HG02852 (cell line): ENCODE measurements at regions not wholly inside any gene's neighbourhood (a gene's known extent, or its start where the extent isn't known, plus 50 kb on each side); places are given as distances from the start of the nearest gene placed in this dataset.
"Not testable (repeated sequence)": the region's sequence is repeated elsewhere in the genome, so short reads cannot be mapped to it uniquely, and the experiment has no call there.

Experiments
- ATAC-seq: cut with Tn5 transposase; IDR thresholded peaks from one replicate; pipeline ENCODE4 v1.9.1; 2021; ENCODE audit warnings: mild to moderate bottlenecking, moderate library complexity; ENCODE audit not compliant: unreplicated experiment

- no peak for ATAC-seq
These were observed 59.8 kb upstream of the MAGI2 start for GRCh38 chr7:79513261-79513660.

GRCh38 chr7:79512261-79512660, 58.8 kb upstream of the MAGI2 start:
- no peak for ATAC-seq

GRCh38 chr7:79511056-79511455, 57.6 kb upstream of the MAGI2 start:
- not testable (repeated sequence) for ATAC-seq

GRCh38 chr7:79507131-79507530, 53.7 kb upstream of the MAGI2 start:
- no peak for ATAC-seq

GRCh38 chr7:79506481-79506880, 53.0 kb upstream of the MAGI2 start:
- ATAC-seq: no peak

- ATAC-seq: no peak
These were observed 51.3 kb upstream of the MAGI2 start for GRCh38 chr7:79504607-79505389.
